ENCODE measurements at regions not wholly inside any gene's neighbourhood (a gene's known extent, or its start where the extent isn't known, plus 50 kb on each side); places are given as distances from the start of the nearest gene placed in this dataset.

DNA sequence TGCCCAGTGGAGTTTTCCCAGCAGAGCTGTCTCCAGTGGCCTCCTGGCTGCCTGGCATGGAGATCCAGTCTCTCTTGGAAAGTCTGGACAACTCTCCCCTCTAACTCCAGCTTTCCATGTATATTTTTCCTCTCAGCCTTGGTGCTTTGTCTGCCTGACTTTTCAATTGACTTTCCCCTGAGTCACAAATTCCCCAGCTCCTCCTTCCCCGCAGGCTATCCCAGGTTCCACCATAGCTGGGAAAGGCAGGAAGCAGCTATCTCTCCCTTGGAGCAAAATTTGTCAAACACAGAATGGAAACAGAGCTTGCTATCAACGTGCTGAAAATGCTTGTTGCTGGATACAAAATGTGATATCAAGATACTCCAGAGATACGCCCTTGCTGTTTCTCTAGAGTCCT, 384.8 kb downstream of the TMEM135 start:
- Histone ChIP-seq H3K9ac (ENCODE audit: low read depth in 1 of 2, low read length in 2 of 2) (no peak overlapping the region), H3K27ac (ENCODE audit: low read depth in 1 of 2, low read length in 2 of 2) (no peak overlapping the region), H3K27me3 (ENCODE audit: control insufficient read depth in 4 of 4, insufficient read depth in 4 of 4, low read length in 3 of 4) (no peaks in the 10 kb centered on the region), H3K9me3 (ENCODE audit: control insufficient read depth in 4 of 4, low read length in 3 of 4) (no peaks in the 10 kb centered on the region), H3K4me3 (ENCODE audit: low read depth in 1 of 3, low read length in 3 of 3) (no peak overlapping the region), H3K4me1 (ENCODE audit: control insufficient read depth in 4 of 4, insufficient read depth in 4 of 4, low read length in 3 of 4) (no peaks in the 10 kb centered on the region), H3K36me3 (ENCODE audit: control insufficient read depth in 4 of 4, insufficient read depth in 3 of 4, low read depth in 1 of 4, low read length in 3 of 4) (no peaks in the 10 kb centered on the region)
- TF ChIP-seq, protein P1, sequence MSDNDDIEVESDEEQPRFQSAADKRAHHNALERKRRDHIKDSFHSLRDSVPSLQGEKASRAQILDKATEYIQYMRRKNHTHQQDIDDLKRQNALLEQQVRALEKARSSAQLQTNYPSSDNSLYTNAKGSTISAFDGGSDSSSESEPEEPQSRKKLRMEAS (IDR thresholded peaks at IDR 0.05) = no peak
- no peak for TF ChIP-seq HNF4A (conservative IDR thresholded peaks at IDR 0.05)
- no peak for TF ChIP-seq SP1 (IDR thresholded peaks at IDR 0.05)
- TF ChIP-seq, protein P2, sequence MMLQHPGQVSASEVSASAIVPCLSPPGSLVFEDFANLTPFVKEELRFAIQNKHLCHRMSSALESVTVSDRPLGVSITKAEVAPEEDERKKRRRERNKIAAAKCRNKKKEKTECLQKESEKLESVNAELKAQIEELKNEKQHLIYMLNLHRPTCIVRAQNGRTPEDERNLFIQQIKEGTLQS (IDR thresholded peaks at IDR 0.05) = no peak
- no peak for TF ChIP-seq RAD21 (IDR thresholded peaks at IDR 0.05)
- no peak for TF ChIP-seq GABPA (IDR thresholded peaks at IDR 0.05 in 1 of 2, conservative IDR thresholded peaks at IDR 0.05 in 1 of 2)
- TF ChIP-seq EGR1 (IDR thresholded peaks at IDR 0.05; ENCODE audit: low read depth in 2 of 2) = no peak
- TF ChIP-seq ZBTB33 (IDR thresholded peaks at IDR 0.05) = no peak
- no peak for TF ChIP-seq CTCF (IDR thresholded peaks at IDR 0.05; ENCODE audit: low read depth, low read length, missing input control)
- TF ChIP-seq FOXA1 (IDR thresholded peaks at IDR 0.05) = no peak
- no peak for TF ChIP-seq FOXA2 (IDR thresholded peaks at IDR 0.05)
- no peak for TF ChIP-seq JUND (IDR thresholded peaks at IDR 0.05)
- TF ChIP-seq, protein P3, sequence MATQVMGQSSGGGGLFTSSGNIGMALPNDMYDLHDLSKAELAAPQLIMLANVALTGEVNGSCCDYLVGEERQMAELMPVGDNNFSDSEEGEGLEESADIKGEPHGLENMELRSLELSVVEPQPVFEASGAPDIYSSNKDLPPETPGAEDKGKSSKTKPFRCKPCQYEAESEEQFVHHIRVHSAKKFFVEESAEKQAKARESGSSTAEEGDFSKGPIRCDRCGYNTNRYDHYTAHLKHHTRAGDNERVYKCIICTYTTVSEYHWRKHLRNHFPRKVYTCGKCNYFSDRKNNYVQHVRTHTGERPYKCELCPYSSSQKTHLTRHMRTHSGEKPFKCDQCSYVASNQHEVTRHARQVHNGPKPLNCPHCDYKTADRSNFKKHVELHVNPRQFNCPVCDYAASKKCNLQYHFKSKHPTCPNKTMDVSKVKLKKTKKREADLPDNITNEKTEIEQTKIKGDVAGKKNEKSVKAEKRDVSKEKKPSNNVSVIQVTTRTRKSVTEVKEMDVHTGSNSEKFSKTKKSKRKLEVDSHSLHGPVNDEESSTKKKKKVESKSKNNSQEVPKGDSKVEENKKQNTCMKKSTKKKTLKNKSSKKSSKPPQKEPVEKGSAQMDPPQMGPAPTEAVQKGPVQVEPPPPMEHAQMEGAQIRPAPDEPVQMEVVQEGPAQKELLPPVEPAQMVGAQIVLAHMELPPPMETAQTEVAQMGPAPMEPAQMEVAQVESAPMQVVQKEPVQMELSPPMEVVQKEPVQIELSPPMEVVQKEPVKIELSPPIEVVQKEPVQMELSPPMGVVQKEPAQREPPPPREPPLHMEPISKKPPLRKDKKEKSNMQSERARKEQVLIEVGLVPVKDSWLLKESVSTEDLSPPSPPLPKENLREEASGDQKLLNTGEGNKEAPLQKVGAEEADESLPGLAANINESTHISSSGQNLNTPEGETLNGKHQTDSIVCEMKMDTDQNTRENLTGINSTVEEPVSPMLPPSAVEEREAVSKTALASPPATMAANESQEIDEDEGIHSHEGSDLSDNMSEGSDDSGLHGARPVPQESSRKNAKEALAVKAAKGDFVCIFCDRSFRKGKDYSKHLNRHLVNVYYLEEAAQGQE (IDR thresholded peaks at IDR 0.05) = no peak
- TF ChIP-seq YY1 (IDR thresholded peaks at IDR 0.05) = no peak
- TF ChIP-seq RXRA (IDR thresholded peaks at IDR 0.05) = no peak
- no peak for TF ChIP-seq NR2F2 (IDR thresholded peaks at IDR 0.05)
- no peak for TF ChIP-seq TAF1 (conservative IDR thresholded peaks at IDR 0.05)
- no peak for TF ChIP-seq HNF4G (IDR thresholded peaks at IDR 0.05)
- 67% methylated on average over 3 of the region's 3 CpGs for WGBS
- no peak for DNase-seq (ENCODE audit: low spot score)

Measured in liver (tissue), 8 donors.